ENCODE measurements at regions not wholly inside any gene's neighbourhood (a gene's known extent, or its start where the extent isn't known, plus 50 kb on each side); places are given as distances from the start of the nearest gene placed in this dataset.

DNA sequence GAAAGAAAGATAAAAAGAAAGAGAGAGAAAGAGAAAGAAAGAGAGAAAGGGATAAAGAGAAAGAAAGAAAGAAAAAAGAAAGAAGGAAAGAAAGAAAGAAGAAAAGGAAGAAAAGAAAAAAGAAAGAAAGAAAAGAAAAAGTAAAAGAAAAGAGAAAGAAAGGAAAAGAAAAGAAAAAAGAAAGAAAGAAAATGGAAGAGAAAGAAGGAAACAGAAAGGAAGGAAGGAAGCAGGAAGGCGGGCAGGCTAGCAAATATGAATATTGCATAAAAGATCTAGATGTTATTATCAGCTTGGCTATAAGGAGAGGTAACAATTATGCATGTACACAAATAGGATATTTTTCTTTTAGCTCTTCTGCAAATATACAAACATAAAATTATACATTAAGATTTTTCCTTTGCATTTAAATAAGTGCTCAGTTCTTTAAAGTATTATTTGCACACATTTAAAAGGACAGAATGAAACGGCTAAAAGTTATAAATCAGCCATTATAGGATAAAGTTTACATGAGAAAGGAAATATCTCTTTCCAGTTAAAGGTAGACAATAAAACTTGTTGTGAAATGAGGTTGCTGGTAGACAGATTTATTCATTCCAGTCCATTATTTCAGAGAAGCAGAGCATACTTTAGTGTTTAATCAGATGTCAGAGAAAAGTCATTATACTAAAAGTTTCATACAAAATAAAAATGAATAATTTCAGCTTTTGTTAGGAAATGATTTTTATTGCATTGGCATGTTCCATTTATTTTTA lies 511.4 kb downstream of the KCNJ3 start:
- TF ChIP-seq, protein P1, sequence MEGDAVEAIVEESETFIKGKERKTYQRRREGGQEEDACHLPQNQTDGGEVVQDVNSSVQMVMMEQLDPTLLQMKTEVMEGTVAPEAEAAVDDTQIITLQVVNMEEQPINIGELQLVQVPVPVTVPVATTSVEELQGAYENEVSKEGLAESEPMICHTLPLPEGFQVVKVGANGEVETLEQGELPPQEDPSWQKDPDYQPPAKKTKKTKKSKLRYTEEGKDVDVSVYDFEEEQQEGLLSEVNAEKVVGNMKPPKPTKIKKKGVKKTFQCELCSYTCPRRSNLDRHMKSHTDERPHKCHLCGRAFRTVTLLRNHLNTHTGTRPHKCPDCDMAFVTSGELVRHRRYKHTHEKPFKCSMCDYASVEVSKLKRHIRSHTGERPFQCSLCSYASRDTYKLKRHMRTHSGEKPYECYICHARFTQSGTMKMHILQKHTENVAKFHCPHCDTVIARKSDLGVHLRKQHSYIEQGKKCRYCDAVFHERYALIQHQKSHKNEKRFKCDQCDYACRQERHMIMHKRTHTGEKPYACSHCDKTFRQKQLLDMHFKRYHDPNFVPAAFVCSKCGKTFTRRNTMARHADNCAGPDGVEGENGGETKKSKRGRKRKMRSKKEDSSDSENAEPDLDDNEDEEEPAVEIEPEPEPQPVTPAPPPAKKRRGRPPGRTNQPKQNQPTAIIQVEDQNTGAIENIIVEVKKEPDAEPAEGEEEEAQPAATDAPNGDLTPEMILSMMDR (IDR thresholded peaks at IDR 0.05; ENCODE audit: control insufficient read depth, extremely low read depth, insufficient read depth): no peak
- no peak overlapping the region for H3K4me3 ChIP-seq (ENCODE audit: low read depth, low read length)
- DNase-seq (ENCODE audit: low read depth): no peak

DNA sequence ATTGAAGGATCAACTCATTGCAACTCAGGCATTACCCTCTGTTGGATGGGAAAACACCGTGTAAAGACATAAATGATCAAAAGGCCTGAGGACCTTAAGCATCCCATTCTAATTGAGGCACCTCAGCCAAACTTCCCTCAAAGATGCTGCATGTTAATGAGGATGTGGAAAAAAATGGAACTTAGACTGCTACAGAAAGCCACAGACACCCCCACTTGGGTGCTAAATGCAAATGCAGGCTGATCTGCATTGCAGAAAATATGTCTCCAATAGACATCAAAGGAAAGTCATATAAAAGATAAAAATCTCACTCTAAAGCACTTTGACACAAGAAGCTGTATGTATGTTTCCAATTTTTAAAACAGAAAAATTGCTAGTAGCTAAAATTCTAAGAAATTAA lies 504.7 kb downstream of the KCNJ3 start:
- TF ChIP-seq, protein P1 (IDR thresholded peaks at IDR 0.05; ENCODE audit: control insufficient read depth, extremely low read depth, insufficient read depth): no peak
- H3K4me3 ChIP-seq (ENCODE audit: low read depth, low read length): no peak overlapping the region
- DNase-seq (ENCODE audit: low read depth): no peak

DNA sequence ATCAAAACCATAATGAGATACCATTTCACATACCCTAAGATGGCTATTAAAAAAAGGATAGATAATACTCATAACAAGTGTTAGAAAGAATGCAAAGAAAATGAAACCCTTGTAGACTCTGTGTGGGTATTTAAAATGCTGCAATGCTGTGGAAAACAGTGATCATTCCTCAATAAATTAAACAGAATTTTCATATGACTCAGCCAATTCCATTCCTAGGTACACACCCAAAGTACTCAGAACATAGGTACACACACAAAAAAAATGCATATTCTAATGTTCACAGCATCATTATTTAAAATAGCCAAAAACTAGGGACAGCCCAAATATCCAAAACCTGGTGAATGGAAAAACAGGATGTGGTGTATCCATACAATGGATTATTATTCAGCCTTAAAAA lies 502.3 kb downstream of the KCNJ3 start:
- TF ChIP-seq, protein P1 (IDR thresholded peaks at IDR 0.05; ENCODE audit: control insufficient read depth, extremely low read depth, insufficient read depth): no peak
- no peak for DNase-seq (ENCODE audit: low read depth)
- H3K4me3 ChIP-seq (ENCODE audit: low read depth, low read length): no peak overlapping the region

DNA sequence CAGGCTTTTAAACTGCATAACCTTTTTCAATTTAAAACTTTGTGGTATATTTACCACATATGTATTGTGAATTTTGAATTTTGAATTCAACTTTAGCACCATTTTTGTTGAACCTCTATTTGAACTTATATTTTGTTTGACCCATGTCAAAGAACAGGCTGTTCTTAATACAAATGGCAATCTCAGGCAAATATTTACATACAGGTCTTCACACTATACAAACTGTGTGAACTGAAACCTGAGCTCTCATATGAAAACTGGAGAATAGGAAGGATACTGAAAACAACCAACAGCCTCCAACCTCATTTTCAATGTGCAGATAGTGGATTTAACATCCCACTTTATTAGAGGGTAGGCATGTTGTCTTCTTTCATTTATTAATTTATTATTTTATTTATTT lies 491.8 kb downstream of the KCNJ3 start:
- H3K4me3 ChIP-seq (ENCODE audit: low read depth, low read length): no peak overlapping the region
- peak; percentile 10 for DNase-seq (ENCODE audit: low read depth)
- TF ChIP-seq, protein P1 (IDR thresholded peaks at IDR 0.05; ENCODE audit: control insufficient read depth, extremely low read depth, insufficient read depth): no peak

DNA sequence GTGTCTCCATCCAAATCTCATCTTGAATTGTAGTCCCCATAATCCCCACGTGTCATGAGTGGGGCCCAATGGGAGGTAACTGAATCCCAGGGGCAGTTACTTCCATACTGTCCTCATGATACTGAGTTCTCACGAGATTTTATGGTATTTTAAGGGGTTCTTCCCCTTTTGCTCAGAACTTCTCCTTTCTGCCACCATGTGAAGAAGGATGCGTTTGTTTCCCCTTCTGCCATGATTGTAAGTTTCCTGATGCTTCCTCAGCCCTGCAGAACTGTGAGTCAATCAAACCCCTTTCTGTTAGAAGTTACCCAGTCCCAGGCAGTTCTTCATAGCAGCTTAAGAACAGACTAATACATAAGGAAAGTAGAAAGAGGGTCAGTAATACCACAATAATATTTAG lies 480.4 kb downstream of the KCNJ3 start:
- DNase-seq (ENCODE audit: low read depth): no peak
- TF ChIP-seq, protein P1 (IDR thresholded peaks at IDR 0.05; ENCODE audit: control insufficient read depth, extremely low read depth, insufficient read depth): no peak
- H3K4me3 ChIP-seq (ENCODE audit: low read depth, low read length): no peak overlapping the region

DNA sequence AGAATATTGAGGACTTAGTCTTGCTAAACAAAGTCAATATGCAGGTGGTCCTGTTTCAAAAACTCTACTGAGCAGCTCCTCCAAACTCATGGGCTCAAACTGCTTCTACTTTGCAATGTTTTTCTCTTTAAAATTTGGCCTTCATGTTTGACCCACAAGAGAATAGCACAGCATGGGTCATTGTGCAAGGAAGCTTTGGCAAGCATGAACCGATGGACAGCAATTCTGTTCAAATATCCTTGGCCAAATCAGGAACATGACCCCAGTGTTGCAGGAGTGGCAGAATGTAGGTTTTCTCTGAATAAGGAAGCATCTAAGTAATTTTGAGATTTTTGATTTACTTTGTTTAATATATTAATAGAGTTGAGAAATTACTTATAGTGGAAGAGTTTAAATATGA lies 477.9 kb downstream of the KCNJ3 start:
- DNase-seq (ENCODE audit: low read depth): no peak
- H3K4me3 ChIP-seq (ENCODE audit: low read depth, low read length): no peak overlapping the region
- TF ChIP-seq, protein P1 (IDR thresholded peaks at IDR 0.05; ENCODE audit: control insufficient read depth, extremely low read depth, insufficient read depth): no peak

DNA sequence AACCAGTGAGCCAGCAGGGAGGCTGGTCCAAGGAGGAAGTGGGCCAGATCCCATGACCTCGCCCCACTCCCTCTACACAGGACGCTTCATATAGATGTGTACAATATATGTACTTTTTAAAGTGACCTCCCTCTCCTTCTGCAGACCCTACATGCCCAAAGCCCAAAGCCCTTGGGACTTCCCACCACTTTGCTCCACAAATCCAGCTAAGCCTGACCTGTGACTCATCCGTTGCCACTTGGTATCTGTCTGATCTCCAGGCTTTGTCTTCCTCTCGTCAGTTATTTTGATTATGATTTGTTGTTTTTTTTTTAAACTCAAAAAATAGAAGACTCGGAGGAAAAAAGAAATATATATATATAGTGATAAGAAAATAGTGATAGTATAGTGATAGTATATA lies 470.8 kb downstream of the KCNJ3 start:
- DNase-seq (ENCODE audit: low read depth): no peak
- no peak overlapping the region for H3K4me3 ChIP-seq (ENCODE audit: low read depth, low read length)
- TF ChIP-seq, protein P1 (IDR thresholded peaks at IDR 0.05; ENCODE audit: control insufficient read depth, extremely low read depth, insufficient read depth): no peak

Measured in LNCaP clone FGC (cell line).